ENCODE measurements at regions not wholly inside any gene's neighbourhood (a gene's known extent, or its start where the extent isn't known, plus 50 kb on each side); places are given as distances from the start of the nearest gene placed in this dataset.
"Not testable (repeated sequence)": the region's sequence is repeated elsewhere in the genome, so short reads cannot be mapped to it uniquely, and the experiment has no call there.

- DNase-seq (ENCODE audit: low read depth in 1 of 2, low spot score in 1 of 2), result no peak
Measured at GRCh38 chr11:15830741-15831428, 525.5 kb downstream of the SOX6 start.

GRCh38 chr11:15835788-15836411 is 520.4 kb downstream of the SOX6 start:
- no peak for DNase-seq (ENCODE audit: low read depth in 1 of 2, low spot score in 1 of 2)

GRCh38 chr11:15836795-15837194 is 519.6 kb downstream of the SOX6 start:
- DNase-seq (ENCODE audit: low read depth in 1 of 2, low spot score in 1 of 2), result no peak

- DNase-seq (ENCODE audit: low read depth in 1 of 2, low spot score in 1 of 2), result no peak
Measured at GRCh38 chr11:15837901-15838489, 518.4 kb downstream of the SOX6 start.

GRCh38 chr11:15839061-15839460 is 517.3 kb downstream of the SOX6 start:
- no peak for DNase-seq (ENCODE audit: low read depth in 1 of 2, low spot score in 1 of 2)

GRCh38 chr11:15840966-15841365 is 515.4 kb downstream of the SOX6 start:
- no peak for DNase-seq (ENCODE audit: low read depth in 1 of 2, low spot score in 1 of 2)

- no peak for DNase-seq (ENCODE audit: low read depth in 1 of 2, low spot score in 1 of 2)
Measured at GRCh38 chr11:15841931-15842740, 514.2 kb downstream of the SOX6 start.

GRCh38 chr11:15843309-15843872 is 513.0 kb downstream of the SOX6 start:
- DNase-seq (ENCODE audit: low read depth in 1 of 2, low spot score in 1 of 2), result no peak

GRCh38 chr11:15845261-15845660 is 511.1 kb downstream of the SOX6 start:
- no peak for DNase-seq (ENCODE audit: low read depth in 1 of 2, low spot score in 1 of 2)

- no peak for DNase-seq (ENCODE audit: low read depth in 1 of 2, low spot score in 1 of 2)
Measured at GRCh38 chr11:15848631-15849168, 507.6 kb downstream of the SOX6 start.

GRCh38 chr11:15849257-15849656 is 507.1 kb downstream of the SOX6 start:
- no peak for DNase-seq (ENCODE audit: low read depth in 1 of 2, low spot score in 1 of 2)

GRCh38 chr11:15850335-15850734 is 506.0 kb downstream of the SOX6 start:
- not testable (repeated sequence) for DNase-seq (ENCODE audit: low read depth in 1 of 2, low spot score in 1 of 2)

GRCh38 chr11:15851051-15851498 is 505.3 kb downstream of the SOX6 start:
- DNase-seq (ENCODE audit: low read depth in 1 of 2, low spot score in 1 of 2), result no peak

GRCh38 chr11:15852179-15852578 is 504.2 kb downstream of the SOX6 start:
- DNase-seq (ENCODE audit: low read depth in 1 of 2, low spot score in 1 of 2), result no peak

- DNase-seq (ENCODE audit: low read depth in 1 of 2, low spot score in 1 of 2), result no peak
Measured at GRCh38 chr11:15854245-15854644, 502.1 kb downstream of the SOX6 start.

GRCh38 chr11:15858881-15859280 is 497.5 kb downstream of the SOX6 start:
- DNase-seq (ENCODE audit: low read depth in 1 of 2, low spot score in 1 of 2), result no peak

- DNase-seq (ENCODE audit: low read depth in 1 of 2, low spot score in 1 of 2), result no peak
Measured at GRCh38 chr11:15859411-15859810, 496.9 kb downstream of the SOX6 start.

GRCh38 chr11:15861256-15861655 is 495.1 kb downstream of the SOX6 start:
- DNase-seq (ENCODE audit: low read depth in 1 of 2, low spot score in 1 of 2), result no peak

- DNase-seq (ENCODE audit: low read depth in 1 of 2, low spot score in 1 of 2), result no peak
Measured at GRCh38 chr11:15863411-15863810, 492.9 kb downstream of the SOX6 start.

- no peak for DNase-seq (ENCODE audit: low read depth in 1 of 2, low spot score in 1 of 2)
Measured at GRCh38 chr11:15864026-15864805, 492.1 kb downstream of the SOX6 start.

All from stimulated activated CD4-positive, alpha-beta T cell treated with anti-CD3 and anti-CD28 coated beads, Interleukin-15, amount 100 ng/mL, for 1 hour (primary cell).